Suppressor macrophage (primary cell): ENCODE measurements at regions not wholly inside any gene's neighbourhood (a gene's known extent, or its start where the extent isn't known, plus 50 kb on each side); places are given as distances from the start of the nearest gene placed in this dataset.
A peak's percentile ranks its signal among the peaks of the same experiment; 100 is the strongest.
"Not testable (repeated sequence)": the region's sequence is repeated elsewhere in the genome, so short reads cannot be mapped to it uniquely, and the experiment has no call there.

ENCODE experiments used
- DNase-seq, 4 experiments: peaks; one replicate each; pipeline ENCODE4 v3.0.0-alpha.2; 2020 to 2022

DNA sequence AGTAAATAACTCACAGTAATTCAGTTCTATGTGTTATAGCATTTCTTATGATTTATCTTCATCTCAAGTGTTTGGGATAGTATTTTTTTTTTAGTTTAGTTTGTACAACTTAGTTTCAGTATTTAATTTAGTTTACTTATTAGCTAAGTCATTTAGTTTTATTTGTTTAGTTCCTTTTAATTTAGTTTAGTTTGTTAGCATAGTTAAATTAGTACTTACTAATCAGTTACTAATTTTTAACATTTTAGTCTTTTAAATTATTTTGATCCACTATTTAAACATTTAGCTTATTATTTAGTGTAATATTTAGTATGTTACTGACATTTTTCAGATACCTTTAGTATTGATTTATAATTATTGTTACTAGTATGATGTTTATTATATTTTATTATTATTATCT is 85.2 kb upstream of the SIPA1L2 start:
- no peak for DNase-seq

DNA sequence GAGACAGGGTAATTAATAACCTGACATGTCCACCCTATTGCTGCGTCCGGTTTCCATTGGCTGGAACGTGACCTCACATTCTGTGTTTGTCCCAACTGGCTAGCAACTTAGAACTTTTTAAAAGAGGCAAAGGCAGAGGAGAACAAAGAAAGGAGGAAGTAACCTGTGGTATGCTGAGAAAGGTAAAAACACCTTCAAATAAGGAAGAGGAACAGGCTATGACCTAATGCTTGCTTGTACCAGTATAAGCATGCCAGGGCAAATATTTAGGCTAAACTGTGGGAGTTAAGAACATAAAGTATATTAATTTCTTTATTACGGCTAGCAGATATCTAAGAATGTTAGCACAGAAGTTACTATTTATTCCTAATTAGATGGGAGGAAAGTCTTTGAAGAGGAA is 87.3 kb upstream of the MAP10 start:
- not testable (repeated sequence) for DNase-seq

DNA sequence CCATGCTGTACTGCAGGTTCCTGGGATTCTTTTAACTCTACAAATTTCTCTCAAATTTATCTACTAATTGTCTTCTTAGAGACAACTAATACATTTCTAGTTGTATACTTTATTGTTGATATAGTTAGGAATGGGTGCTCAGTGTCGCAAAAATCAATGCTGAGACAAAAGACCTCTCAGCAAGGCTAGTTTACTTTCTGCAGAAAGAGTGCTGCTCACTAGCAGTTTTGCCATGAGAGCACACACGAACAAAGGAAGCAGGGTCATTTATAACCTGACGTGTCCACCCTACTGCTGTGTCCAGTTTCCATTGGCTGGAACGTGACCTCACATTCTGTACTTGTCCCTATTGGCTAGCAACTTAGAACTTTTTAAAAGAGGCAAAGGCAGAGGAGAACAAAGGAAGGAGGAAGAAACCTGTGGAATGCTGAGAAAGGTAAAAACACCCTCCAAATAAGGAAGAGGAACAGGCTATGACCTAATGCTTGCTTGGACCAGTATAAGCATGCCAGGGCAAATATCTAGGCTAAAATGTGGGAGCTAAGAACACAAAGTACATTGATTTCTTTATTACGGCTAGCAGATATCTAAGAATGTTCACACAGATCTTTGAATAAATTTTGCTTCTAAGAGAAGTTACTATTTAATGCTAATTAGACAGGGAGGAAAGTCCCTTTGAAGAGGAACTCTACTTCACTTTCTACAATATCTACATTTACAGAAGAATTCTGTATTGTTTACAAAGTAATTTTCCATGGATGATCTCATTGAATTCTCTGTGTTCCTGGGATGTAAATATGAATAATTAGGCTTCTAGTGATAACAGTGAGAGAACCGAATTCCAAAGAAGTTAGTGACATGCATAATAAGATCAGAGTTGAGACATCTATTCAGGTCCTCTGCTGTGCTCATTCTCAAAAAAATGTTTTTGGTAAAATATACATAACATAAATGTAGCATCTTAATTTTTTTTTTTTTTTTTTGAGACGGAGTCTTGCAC is 86.0 kb upstream of the MAP10 start:
- DNase-seq = peak in 1 of 4 experiments; percentile 6

DNA sequence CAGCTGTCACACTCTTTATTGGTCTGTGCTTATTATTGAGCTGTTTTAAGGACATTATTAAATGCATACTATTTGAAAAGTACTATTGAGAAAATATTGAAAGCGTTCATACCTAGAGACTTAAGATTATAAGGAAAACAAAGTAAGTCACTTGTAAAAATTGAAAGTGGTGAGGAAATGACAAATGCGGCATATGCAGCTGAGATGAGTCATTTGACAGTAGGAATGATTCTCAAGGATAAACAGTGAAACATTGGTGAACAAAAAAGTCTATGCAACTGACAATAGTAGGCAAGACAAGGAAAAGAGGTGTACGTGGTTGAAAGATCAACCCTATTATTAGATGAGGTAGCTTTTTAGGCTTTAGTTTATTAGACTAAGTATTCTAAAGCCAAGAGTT is 82.6 kb upstream of the MAP10 start:
- DNase-seq = no peak

DNA sequence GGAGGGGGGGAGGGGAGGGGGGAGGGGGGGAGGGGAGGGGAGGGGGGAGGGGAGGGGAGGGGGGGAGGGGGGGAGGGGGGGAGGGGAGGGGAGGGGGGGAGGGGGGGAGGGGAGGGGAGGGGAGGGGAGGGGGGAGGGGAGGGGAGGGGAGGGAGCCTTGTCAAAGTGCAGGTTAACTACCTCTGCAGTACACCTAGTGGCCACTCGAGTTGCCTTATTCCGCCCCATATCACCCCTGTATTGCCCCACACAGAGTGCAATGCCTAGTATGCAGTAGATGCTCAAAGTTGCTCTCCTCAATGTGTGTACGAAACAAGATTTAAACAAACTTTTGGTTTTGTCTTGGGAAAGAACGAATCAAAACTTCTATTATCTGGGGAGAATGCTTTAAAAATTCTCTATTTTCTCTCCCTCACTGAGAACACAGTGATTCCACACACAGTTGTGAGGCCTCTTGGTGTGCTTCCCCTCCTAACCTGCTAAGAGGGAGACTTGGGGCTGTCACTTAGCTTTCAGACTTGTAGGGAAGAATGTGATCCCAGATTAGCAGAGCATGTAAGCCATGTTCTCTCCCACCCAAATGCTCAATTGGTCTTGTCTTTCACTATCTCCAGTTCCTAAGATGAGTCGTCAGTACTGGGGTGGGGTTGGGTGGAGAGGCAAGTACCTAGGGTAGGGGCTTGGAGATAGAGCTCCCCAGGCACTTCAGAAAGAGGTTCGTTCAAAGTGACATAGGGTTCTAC is 79.7 kb upstream of the MAP10 start:
- DNase-seq = no peak

DNA sequence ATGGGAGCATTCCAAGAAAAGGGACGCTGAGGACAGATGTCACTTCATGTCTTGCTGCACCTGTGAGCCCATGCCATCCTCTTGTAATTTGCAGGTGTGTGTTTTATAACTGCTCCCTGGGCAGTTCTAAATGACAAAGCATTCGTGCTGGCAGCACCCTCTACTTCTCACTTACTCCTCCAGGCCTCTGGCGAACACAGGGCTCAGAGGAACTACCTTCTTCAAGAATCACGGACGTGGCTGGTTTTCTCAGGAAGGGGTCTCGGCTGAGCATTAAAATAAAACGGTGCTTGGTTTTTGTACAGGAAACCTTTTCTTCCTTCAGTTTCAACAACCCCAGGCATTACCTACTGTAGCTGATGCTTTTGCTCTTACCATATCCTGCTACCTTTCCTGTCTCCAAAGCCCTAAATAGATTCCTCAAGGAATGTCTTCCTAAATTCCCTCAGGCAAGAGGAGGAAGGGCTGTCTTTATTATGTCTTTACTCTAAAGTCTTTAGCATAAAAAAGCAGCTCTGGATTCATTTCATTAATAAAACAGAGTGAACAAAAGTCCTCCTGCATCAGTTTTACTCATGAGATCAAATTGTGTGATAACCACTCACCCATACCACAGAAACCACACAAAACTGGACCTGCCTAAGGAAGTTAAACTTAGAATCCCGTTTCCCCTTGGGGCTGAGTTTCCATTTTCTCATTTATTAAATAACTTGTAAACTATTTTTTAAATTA is 79.0 kb upstream of the MAP10 start:
- peak in 2 of 4 experiments; percentile 16 to 28 for DNase-seq

DNA sequence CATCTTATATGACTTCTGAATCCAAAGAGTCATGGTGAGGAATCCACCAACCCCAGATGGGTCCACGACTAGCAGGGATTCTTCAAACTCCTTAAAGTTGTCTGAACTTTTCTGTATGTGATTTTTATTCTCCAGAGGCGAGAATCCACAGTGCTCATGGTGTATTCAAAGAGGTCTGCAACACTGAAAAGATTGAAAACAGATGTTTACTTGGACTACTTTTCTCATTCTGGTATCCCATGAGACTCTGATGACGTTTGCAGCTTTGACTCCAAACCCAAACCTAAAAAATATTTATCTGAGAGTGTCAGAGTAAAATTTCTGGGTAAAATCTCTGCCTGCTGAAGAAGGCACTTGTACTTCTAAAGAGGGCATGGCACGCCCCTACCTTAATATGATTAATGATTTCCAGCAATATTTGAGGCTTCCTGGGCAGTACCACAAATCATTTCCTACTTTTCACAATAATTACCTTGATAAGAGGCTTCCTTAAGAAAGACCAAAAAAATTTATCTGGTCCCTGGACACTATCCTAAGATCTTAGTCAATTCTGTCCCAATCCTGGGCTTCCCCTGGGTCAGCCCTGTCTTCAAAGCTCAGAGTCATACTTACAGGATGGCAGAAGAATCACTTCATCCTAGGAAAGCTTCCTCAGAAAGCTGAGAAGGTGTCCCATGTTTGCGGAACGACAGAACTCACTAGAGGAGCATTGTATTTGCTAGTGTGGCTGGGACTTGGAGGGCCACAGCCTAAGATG is 76.5 kb upstream of the MAP10 start:
- DNase-seq = no peak

DNA sequence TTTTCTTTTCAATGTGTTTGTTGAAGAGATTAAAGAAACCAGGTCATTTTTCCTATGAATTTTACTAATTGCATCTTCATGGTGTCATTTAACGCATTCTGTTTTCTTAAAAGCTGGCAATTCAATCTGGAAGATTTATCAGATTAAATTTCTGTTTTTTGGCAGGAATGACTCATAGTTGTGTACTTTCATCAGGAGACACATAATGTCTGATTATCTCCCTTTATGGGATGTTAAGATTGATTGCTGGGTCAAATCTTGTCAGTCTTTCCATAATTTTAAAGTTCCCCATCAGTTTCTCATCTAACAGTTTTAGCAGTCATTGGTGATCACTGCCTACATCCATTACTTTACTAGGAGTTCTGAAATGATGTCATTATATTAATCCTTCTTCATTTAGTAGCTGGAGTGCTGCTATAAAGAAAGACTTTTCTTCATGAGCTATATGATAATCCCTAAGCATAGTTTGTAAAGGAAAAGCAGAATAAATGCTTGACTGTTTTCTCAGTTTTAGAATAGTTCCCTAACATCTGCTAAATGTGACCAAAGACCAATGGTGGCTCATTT is 72.8 kb upstream of the MAP10 start:
- DNase-seq = no peak

DNA sequence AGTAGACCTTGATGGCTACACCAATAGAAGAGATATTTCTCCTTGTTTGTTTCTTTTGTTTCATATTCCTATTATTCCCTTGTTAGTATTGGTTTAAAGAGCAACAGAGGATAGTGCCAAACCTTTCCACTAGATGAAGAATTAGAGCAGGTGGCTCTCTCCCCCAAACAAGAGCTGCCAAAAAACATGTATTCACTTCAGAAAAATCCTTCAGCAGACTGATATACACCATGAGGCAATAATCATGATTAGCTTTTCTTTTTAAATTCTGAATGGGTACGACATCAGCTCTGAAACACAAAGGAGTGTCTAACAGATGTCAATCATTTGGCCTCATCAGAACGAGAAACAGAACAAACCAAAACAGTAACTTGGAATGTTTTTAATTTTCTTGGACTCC is 67.3 kb upstream of the MAP10 start:
- DNase-seq = no peak

DNA sequence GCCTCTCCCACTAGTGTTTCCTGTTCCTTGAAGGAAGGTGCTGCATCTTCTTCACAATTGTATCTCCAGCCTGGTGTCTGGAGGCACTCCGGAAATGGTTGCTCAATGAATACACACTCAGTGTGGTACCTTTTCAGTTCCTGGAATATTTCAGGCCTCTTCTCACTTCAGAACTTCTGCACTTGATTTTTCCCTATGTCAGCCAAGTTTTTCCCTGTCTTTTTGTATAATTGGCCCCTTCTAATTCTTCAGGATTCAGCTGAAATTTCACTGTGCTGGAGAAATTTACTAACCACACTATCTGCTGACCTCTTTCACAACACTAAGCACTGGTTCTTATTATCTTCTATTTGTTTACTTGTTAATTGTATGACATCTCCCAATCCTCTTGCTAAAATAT is 61.2 kb upstream of the MAP10 start:
- no peak for DNase-seq

DNA sequence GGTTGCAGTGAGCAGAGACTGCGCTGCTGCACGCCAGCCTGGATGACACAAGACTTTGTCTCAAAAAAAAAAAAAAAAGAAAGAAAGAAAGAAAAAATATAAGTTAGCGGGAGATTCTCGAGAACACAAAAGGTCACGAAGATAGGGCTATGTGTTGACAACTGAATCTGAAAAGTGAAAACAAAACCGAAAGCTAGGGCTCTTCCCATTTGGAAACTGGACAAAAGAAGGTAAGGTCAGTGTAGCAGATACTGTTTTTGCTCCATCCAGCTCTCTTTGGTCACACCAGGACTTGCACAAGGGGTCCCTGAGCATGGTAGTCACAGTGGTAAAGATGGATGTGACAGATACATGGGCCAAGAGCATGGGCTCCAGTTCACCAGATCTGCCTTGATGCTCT is 60.4 kb upstream of the MAP10 start:
- no peak for DNase-seq

DNA sequence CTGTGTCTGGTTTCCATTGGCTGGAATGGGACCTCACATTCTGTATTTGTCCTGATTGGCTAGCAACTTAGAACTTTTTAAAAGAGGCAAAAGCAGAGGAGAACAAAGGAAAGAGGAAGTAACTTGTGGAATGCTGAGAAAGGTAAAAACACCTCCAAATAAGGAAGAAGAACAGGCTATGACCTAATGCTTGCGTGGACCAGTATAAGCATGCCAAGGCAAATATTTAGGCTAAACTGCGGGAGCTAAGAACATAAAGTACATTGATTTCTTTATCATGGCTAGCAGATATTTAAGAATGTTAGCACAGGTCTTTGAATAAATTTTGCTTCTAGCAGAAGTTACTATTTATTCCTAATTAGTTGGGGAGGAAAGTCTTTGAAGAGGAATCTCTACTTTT is 59.5 kb upstream of the MAP10 start:
- not testable (repeated sequence) for DNase-seq

DNA sequence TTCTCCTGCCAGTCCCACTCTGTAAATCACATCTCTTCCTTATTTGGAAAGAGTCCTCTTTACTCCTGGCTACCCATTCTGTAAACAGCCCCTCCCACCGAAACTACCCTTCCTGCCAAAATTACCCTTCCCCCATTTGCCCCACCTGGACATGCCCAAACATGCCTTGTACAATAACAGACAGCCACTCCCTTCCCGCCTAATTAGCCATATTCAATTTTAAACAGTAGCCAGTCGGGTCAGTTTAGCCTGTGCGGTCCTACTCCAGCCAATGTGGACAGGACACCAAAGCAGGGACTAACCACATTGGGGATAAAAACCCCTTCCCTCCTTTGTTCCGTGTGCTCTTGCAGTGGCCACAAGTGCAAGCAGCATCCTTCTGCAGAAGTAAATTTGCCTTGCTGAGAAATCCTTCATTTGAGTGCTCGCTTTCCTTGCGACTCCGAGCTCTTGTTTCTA is 56.3 kb upstream of the MAP10 start:
- no peak for DNase-seq

DNA sequence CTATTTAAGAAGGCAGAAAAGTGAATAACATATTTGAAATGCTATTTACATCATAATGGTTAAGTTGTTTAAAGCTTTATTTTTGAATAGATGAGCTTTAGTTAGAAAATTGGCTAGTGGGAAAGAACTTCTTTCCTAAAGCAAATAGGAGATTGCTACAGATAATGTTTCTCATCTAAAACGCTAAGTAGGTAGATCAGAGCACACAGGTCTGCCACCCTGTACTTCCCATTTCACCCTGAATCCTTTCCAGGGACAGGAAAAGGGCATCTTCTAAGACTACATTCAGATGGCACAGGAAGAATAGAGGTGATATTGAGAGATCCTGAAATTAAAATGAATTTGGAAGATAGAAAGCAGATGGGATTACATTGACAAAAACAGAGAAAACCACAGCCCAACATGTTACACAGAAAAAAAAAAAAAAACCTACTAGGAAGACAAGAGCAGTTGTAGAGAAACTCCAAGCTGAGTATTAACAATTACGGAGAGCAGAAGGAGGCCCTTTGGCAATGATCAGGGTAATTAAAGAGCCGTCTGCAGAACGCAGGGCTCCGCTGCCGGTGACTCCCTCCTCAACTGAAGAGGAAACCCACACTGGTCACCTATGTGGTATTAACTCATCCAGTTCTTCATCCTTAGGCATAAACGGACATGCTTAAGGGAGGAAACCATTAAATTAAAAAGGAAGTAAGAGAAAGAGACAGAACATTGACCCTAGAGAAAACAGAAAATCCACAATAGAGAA is 53.6 kb upstream of the MAP10 start:
- DNase-seq = peak in 1 of 4 experiments; percentile 6

DNA sequence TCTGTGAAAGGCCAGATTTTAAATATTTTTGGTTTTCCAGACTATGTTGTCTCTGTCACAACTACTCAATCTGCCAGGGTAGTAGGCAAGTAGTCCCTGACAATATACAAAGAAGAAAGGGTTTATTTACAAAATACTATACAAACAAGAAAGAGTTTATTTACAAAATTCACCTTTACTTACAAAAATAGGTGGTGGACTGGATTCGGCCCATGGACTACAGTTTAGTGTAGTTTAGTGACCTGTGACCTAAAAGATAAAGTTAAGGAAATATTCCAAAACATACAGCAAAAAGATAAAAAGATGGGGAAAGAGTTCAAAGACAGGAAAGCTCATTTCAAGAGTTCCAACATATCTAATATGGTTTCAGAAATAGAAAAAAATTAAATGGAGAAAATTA is 52.9 kb upstream of the MAP10 start:
- DNase-seq = no peak

DNA sequence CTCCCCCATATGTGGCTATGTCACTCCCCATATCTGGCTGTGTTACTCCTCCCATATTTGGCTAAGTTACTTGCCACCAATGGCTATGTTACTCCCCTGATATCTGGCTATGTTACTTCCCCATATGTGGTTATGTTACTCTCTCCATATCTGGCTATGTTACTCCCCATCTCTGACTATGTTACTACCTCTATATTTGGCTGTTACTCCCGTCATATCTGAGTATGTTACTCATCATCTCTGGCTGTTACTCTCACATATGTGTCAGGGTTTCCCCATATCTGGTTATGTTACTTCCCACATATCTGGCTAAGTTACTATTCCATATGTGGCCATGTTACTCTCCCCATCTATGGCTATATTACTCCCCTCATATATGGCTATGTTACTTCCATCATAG is 50.3 kb upstream of the MAP10 start:
- no peak for DNase-seq
